Renal cortical epithelial cell (primary cell): ENCODE measurements at regions not wholly inside any gene's neighbourhood (a gene's known extent, or its start where the extent isn't known, plus 50 kb on each side); places are given as distances from the start of the nearest gene placed in this dataset.

Source experiments
- DNase-seq: peaks from one replicate; pipeline ENCODE4 v3.0.0-alpha.2; 2011; ENCODE audit warnings: low read depth

DNA sequence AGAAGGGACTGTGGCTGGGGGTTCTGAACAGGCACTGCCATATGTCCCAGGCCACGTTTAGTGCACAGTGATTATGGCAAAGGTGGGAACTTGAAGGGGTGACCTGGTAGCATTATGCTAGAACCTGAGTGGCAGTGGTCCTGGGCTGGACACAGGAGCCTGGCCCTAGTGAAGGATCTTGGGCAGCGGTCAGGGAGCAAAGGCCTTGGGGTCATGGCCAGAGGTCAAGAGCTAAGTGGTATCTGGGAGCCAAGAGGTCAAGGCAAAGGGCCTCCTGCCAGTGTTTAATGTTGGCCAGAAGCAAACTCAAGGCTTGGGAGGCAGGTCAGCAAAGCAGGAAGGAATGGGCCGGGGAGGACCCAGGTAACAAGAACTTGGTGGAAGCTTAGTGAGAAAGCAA lies 254.5 kb downstream of the CDH26 start:
- no peak for DNase-seq

DNA sequence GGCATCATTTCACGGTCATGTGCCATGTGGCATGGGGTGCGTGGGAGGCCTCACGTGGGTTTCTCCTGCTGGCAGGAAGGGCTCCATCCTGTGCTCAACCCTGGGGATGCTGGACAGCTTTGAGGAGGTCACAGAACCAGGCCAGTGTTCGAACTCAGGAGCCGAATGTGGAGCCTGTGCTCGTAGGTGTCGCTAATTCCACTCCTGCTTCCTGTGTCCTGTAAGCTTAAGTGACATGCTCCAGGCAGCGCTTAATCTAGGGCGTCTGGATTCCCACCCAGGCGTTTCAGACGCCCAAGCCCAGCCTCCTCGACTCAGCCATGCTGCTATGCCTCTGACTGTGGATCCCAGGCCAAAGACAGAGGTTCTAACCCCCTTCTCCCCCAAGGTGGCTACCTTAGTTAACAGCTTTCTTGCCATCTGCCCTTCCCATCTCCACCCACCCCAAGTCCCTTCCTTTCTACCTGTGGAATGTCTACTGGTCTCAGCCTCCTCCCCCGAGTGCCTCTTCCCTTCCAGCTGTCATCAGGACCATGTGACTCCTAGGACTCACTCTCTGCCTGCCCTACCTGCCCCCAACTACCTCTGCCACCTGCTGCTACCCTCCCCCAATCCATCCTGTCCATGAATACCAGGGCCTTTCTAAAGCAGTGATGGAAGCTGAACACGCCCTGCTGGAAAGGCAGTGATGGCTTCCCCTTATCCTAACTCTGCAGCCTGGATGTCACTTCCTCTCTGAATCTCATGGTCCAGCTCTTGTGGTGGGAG lies 255.1 kb downstream of the CDH26 start:
- no peak for DNase-seq

DNA sequence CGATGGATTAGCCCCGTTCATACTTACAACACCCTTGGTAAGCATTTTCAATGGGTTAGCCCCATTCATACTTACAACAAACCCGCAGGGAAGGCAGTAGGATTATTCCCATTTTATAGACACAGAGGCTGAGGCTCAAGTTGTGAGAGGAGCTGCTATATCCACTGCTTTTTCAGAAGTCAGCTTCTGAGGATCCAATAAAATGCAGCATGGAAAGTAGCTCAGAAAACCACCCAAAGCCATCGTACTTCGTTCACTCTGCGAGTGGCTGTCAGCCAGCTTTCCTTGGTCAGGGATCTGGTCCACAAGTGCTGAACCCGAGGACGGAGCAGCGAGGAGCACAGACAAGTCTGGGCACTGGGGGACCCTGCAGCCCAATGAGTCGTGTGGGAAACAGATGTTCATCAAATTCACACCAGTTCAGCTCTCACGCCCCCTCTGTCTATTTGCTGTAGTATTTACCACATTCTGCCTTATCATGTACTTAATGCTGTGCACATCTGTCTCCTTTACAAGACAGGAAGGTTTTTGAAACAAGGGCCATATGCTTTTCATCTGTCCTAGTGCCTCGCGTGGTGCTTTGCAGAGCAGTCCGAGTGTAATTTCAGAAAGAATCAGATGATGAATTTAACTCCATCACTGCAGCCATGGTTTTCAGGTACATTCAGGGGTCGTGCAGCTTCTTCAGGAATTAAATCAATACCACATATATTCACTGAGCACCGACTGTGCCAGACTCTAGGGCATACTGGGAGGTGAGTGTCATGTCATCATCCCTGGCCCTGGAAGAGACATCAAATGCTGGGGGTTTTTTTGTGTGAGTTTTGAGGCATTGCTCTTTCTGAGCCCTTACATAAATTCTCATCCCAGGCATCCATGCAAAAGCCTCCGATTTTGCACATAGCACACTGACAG lies 256.9 kb downstream of the CDH26 start:
- no peak for DNase-seq

DNA sequence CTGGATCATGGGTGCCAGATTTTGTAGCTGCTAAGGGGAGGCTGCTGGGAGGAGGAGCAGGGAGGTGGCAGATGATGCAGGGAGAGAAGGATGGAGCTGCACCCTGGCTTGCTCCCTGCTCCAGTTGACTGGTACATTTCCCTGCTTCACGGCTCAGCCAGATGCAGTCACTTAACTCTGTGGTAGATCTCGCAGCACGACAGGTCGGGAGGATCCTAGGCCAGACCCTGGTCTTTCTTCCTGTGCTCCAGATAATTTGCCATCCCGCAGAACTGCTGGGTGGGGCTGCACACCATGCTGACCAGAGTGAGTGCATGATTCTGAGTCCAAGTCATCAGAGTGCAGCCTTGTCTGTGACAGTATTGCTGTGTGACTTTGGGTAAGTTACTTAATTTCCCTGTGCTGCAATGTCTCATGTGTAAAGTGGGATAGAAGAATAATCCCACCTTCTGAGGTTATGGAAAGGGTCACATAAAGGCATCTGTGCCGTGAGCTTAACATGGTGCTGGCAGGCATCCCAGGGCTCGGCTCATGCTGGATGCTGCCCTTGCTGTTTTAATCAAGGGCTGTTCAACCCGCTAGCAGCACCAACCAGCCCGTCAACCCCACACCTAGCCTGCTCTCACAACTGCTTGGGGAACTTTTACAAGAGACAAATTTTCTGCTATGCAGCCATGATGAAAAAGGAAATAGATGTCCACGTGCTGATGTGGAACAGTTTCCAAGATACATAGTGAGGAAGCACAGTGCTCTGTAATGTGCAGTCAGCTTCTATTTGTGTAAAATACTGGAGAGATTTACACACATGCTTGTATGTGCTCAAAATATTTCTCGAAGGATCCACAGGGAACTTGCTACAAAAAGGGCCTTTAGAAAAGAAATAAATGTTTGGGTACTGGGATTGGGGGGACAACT lies 257.9 kb downstream of the CDH26 start:
- DNase-seq: no peak

DNA sequence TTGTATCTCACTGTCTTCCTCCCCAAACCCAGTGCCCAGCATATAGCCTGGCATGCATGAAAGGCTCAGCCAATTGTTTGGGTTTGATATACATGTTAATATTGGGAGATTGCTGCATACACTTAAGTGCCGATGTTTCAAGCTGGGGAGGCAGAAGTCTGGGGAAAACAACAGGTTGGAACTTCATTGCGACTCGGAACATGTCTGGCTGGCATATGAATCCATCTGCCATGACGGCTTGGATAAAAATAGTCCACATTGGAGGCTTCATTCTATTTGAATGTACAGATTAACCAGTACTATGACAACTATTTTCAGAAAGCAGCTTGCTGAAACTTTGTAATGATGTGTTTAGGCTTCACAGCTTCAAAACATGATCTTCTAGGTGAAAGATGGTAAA lies 261.0 kb downstream of the CDH26 start:
- DNase-seq: no peak

DNA sequence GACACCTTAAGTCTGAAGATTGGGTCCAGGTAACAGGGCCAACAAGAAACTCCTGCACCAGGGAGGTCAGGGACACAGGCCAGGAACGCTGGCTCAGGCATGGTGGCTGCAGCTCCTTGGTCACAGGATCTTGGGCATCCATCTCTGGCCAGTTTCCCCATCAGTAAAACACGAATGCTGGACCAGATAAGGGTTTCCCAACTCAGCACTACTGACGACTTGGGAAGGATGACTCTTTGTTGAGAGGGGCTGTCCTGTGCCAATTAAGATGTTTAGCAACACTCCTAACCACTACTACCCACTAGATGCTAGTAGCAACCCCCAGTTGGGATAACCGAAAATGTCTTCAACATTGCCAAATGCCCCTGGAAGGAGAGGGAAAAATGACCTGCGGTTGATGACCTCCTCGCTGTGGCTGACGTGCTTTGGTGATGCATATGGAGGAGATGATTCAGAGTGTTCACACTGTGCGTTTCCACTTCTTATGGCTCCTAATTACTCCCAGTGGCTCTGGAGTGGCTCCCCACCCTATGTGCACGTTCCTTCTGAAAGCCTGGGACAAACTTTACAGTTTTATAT lies 261.9 kb downstream of the CDH26 start:
- DNase-seq: no peak

DNA sequence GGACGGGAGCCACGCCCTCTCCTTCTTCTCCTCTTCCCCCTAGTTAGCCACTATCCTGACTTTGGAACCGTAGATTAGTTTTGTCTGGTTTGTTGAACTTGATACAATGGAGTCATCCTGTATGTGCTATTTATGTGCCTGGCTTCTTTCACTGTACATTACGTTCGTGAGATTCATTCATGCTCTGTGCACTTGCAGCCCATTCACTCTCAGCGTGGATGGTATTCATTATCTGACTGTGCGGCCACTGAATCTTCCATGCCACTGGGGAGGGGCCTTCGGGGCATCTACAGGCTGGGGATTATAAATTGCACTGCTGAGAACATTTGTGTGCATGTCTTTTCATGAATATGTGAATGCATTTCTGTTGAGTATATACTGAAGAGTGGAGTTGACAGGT lies 262.5 kb downstream of the CDH26 start:
- DNase-seq: no peak

DNA sequence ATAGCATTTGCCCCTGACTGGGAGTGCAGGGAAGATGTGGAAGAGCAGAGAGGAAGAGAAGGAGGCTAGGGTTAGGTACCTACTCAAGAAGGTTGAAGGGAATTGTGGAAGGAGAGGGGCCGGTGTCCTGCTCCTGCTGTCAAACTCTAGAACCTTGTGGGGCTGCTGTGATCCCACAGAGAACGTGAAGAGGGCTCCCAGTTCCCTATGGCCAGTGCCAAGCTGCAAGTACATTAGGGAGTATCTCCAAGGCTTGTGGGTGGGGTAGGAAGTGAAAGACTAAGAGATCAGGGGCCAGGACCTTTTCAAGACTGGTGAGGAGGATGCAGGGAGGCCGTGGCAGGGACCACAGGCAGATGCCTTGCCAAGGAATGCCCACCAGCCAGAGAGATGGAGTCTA lies 263.4 kb downstream of the CDH26 start:
- no peak for DNase-seq

DNA sequence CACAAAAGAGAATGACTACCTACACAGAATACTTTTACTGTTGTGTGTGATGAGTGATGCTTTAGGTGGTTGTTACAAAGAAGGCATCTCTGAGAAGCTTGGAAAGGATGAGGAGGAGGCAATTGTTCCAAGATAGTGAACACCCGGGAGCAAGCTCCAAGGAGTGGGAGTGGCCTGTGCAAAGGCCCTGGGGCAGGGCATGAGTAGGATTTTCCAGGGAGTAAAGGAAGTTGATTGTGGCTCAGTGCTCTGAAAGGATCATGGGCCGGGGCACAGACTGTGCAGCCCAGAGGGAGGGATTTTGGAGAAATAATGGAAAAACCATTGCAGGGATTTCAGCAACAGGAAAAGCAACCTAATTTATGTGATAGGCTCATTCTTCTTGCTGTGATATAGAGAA lies 264.3 kb downstream of the CDH26 start:
- no peak for DNase-seq

DNA sequence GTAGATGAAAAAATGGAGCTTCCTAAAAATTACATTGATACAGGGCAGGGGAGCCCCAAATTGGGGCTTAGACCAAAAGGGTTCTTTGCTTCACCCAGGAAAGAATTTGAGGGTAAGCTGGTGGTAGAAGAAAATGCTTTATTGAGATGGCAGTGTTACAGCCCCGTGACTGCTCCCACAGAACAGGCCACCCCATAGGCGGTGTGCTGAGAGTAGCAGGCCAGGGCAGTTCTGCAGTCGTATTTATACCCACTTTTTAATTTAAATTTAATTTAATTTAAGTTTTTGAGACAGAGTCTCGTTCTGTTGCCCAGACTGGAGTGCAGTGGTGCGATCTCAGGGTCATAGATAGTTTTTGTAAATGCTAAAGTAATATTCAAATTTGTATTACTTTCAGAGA lies 265.0 kb downstream of the CDH26 start:
- DNase-seq: no peak

DNA sequence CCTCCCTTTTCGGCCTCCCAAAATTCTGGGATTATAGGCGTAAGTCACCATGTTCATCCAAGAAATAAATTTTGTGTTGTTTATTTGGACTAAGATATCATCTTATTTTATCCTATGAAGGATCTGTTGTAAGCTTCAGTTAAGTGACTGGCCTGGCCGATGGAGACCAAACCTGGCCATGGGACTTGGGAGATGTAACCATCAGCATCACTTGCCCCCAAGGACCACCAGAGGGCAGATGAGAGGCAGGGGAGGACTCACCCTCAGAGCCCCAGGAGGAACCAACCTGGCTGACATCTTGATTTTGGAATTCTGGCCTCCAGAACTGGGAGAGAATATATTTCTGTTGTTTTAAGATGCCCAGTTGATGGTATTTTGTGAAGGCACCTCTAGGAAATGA lies 266.7 kb downstream of the CDH26 start:
- DNase-seq: no peak

DNA sequence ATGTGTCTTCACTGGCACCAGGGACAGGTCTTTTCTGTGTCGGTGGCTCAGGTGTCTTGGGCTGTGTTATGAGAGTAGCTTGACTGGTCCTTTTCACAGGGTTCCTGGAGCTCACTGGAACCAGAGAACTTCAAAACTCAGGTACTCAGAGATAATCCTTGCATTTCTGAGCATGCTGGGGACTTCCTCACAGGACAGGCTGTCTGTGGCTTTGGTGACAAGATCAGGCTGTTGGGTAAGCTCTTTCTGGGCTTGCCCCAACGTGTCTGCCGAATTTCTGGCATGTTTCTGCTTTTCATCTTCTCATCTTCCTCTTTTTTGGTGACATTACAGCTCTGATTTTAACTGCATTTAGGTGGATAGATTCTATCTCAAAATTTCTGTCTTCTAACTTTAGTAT lies 270.0 kb downstream of the CDH26 start:
- DNase-seq: no peak

DNA sequence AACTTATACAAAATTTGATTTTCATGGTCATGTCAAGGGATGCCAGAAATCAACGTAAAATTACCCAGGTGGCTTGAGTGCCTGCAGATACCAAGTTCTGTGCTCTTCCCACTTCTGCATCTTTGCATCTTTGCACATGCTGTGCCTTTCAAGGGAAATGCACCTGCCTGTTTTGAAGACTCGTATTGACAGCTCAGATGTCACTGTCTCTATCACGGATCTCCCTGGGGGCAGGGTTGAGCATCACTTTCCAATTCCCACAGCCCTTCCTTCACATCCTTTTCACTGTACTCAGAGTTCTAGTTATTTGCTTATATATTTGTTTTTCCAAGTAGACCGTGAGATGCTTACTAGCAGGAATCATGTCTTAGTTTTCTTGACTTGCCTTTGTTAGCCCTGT lies 274.2 kb downstream of the CDH26 start:
- no peak for DNase-seq

DNA sequence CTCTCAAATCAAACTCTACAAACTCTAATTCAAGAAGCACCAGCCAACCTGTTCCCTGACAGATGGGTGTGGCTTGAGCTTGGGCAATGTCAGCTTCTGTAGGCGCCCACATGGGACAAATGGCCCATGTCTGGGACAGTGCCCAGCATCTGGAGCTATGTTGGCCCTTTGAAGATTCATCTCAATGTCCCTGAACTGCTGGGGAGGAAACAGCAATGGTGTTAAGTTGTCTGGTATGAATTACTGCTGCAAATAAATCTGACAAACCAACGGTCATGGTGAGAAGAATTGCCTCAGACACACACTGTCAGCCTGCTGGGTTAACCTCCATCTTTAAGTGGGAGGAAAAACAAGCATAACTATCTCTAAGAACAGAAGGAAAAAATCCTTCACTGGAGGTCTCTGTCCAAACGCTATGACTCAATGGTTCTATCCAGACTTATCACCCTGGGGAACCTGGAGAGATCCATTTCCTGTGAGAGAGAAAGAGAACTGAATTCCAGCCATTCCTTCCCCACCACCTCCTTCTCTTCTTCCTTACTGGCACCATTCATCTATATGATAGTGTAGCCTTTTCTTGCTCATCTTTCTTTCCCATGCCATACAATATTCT lies 274.9 kb downstream of the CDH26 start:
- DNase-seq: no peak

DNA sequence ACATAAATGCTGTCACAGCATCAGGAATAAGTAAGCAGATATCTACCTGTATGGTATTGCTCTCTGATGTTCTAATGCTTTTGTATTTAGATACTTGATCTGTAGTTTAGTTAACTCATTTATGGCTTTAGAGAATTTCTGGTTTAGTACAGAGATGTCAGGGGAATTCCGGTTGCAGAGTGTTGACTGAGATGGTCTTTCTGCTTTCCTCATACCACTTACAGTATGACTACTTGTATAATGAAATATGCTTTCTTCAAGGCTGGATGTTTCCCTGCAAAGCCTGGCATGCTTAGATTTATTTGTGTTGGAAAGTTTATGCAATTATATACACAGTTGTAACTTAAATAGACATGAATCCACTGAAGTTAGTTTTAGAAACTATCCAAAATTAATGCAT lies 278.4 kb downstream of the CDH26 start:
- DNase-seq: no peak

DNA sequence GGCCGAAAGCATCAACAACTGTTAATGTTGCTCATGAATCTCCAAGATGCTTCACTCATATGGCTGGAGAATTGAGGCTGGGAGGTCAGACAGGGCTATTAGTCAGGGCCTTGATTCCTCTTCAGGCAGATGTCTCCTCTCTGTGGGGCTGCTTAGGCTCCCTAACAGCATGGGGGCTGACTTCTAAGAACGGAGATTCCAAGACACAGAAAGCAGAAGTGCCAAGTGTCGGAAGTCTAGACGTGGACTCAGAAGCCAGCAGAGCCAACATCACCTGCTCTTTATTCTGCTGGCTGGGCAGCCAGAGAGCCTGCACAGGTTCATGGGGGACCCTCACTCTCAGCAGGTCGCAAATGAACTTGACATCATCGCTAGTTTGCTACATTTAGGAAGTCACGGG lies 279.8 kb downstream of the CDH26 start:
- no peak for DNase-seq

DNA sequence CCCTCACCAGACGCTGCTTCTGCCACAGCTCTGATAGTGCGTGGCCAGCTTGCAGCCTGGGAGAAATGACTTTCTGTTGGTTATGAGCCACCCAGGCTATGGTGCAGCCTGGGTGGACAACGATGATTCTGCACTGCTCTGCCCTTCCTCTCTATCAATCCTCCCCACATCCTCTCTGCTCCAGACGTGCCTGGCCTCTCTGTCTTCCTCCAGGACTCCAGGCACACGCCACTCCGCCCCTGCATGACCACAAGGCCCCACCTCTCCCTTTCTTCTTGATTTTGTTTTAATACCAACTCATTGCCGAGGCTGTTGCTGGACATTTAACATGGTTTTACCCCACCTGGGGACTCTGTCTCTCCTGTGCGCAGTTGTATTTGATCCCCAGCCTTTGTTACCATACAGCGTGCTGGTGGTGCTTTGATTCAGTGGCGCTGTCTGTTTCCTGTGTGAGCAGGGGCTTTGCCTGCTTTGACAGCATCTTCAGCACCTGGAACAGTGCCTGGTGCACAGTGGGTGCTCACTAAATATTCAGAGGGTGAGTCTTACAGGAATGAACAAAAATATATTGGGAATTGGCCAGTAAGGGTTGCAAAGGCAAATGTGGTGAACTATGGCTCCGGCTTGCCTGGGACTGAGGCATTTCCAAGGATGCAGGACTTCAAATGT lies 280.9 kb downstream of the CDH26 start:
- no peak for DNase-seq

DNA sequence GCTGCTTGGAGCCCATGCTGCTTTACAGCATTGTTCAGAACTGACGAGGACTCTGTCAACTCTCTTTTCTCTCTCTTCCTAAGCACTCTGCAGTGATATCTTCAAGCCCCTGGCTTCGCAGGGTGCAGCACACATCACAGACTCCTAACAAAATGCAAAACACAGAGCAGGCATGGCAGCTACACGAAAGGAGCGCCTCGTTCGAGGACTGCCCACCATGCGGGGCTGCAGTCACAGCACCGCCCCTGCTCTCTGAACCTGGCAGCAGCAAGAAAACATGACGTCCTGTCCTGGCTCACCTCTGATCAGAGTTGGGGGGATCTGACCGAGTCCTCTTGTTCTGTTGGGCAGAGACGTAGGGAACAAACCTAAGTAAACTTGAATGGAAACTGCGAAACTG lies 281.7 kb downstream of the CDH26 start:
- DNase-seq: no peak

DNA sequence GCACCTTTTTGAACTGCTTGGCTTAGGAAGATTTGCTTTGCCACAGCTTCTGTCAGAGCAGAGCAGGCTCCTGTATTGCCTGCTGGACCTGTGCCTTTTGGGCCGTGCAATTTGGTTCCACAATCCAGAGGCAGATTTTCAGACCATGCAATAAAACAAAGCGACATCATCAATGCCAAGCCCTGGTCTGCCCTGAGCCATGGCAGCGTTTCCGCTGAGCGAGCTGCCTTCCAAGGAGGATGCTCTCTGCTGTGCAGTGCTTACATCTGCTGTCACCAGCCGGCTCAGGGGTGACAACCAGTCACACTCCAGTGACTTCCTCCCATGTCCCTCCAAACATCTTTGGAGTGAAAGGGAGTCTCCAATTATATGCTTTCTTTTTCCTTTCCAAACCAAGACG lies 282.2 kb downstream of the CDH26 start:
- DNase-seq: no peak

DNA sequence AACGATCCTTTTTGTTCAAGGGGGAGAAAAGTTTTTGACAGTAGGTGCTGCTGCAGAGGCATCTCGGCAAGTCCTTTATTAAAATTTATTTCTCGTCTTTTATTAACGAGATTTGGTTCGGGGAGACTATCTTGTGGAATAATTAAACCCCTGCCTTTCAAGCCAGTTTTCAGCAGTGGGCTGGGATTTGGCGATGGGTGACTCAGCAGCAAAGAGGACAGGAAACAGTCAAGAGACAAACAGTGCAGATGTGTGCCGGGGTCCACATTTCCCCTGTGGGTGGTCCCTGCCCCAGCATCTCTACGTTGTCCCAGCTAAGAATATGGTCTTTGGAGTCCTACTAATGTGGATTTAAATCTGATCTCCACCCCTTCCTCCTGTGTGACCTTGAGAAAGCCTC lies 282.8 kb downstream of the CDH26 start:
- no peak for DNase-seq
